GM21723 (cell line): ENCODE measurements at regions not wholly inside any gene's neighbourhood (a gene's known extent, or its start where the extent isn't known, plus 50 kb on each side); places are given as distances from the start of the nearest gene placed in this dataset.

Source experiments
- ATAC-seq: cut with Tn5 transposase; IDR thresholded peaks from one replicate; pipeline ENCODE4 v1.9.1; 2021; ENCODE audit warnings: mild to moderate bottlenecking, moderate library complexity; ENCODE audit not compliant: unreplicated experiment

DNA sequence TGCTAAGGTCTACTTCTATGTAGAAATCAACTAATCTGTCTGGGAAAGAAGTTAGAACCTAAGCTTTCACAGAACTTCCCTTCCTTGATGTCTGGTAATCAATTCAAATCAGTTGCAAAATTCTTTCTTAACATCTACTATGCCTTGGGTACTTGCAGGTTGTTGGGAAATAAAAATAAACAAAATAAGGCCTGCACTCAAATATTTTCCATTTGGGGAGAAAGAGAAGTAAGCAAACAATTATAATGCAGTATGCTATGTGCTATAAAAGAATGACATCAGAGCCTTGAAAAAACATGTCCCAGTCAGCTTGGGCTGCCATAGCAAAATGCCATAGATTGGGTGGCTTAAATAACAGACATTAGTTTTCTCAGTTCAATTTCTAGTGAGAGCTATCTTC is 425.9 kb upstream of the DCN start:
- no peak for ATAC-seq

DNA sequence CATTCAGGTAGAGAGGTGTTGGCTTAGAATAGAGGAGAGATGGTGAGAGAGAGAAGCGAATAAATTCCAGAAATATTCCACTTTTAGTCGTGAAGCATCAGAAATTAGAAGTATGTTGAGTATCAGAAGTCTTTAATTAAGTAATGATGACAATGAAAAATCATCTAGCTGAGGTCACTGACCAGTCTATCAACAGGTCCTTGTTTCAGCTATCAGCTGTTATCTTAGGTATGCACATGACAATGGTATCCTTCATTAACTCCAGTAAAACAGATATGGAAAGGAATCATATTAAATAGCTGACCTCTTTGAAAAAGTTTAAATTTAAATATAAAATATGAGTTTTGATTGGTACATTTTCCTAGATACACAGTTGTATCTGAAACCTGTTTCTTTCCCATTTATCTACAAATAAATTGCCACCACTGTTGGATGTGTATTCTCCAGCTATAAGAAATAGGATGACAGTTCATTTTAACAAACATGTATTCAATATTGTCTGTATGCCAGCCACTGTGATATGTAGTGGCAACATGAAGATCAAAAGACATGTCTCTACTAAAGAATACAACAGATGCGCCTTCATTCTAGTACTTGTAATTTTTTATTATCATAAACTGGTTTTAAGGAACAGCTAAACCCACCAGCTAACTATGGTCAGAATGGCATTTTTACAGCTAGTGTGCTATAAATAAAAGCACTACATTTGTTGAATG is 424.2 kb upstream of the DCN start:
- ATAC-seq: no peak

DNA sequence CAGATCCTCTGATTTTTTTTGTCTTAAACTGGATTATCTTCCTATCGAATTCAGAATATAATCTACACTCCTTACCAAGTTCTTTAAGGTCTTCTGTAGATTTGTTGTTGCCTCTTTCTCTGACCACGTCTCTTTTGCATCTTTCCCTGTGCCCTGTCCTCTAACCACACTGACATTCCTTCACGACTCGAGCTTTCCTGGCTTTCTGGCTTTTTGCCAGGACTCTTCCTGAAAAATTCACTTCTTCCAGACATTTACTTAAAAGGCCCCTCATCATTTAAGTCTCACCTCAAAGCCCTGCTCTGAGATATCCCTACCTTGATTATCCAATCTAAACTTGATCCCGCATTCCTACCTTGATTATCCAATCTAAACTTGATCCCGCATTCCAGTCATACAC is 422.3 kb upstream of the DCN start:
- ATAC-seq: no peak

DNA sequence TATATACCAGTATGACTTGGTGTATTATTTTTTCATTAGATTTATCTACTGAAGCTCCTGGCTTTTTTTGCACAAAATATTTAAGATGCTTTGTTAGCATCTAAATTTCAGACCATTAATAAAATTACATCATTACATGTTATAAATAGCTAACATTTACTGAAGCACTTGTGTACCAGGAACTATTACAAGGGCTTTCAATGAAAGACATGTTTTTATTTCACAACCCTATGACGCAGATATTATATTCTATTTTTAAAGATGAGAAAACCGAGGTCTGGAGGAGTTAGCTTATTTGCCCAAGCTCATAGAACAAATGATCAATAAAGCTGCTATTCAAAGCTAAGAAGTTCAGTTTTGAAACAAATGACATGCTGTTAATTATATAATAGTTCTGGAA is 420.4 kb upstream of the DCN start:
- no peak for ATAC-seq

DNA sequence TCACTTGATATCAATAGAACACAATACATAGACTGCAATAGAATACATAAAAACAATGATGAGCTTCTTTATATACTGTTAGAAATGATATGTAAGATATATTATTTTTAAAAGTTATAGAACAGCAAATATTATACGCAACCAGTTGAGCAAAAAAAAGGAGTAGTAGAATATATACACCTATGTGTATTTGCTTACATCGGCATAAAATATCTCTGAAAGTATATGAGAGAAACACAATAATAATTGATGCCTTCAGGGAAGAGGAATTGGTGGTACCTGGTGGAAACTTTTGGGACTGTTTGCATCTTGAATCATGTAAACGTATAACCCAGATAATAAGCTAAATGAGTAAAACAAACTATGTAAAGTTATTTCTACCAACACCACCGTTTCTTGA is 418.4 kb upstream of the DCN start:
- ATAC-seq: no peak

DNA sequence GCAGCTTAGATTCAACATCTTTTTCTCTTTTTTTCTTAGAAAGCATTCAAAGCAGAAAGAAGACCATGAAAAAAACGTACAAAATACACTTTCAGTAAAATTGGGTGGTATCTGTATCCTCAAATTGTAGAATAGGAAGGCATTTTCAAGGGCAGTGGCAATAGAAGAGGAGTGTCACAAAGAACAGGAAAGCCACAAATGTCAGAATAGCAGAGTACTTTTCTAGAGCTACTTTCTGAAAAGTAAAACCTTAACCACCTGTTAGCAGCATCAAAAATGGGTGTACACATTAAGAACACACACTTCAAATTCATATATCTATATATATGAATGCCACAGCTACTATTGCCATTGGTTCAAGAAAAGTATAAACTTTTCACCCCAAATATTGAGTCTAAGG is 412.1 kb upstream of the DCN start:
- no peak for ATAC-seq

DNA sequence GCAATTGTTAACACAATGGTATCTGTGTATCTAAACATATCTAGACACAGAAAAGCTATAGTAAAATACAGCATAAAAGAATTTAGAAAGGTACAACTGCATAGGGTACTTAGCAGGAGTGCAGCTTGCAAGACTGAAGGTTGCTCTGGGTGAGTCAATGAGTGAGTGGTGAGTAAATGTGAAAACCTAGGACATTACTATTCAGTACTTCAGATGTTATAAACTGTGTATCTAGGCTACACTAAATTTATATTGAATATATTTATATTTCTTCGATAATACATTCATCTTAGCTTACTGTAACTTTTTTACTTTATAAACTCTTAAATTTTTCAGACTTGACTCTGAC is 409.0 kb upstream of the DCN start:
- ATAC-seq: no peak

DNA sequence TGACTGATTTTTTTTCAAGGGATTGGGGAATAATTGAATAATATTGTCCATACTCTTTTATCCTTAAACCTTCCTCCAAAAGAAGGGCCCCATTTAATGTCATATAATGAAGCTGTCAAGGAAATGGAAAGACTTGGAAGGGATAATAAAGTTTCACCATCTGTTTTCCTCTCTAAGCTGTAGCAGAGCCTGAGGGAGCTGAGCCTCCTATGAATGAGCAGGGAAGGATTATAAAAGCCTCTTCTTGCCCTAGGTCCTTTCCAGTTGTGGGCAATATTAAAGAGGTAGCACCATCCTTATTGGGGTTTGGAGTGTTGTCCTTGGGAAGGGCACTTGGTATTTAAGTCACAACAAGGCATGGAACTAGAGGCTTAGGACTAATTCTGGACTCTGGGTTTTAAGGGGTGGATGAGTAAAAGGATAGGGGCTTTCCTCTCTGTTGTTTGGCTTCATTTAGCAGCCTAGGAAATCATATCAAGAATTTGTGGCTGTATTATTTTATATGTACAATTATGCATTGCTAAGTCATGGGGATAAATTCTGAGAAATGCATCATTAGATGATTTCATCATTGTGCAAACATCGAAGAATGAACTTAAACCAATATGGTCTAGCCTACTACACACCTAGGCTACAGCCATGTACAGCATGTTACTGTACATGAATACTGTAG is 408.5 kb upstream of the DCN start:
- ATAC-seq: no peak

DNA sequence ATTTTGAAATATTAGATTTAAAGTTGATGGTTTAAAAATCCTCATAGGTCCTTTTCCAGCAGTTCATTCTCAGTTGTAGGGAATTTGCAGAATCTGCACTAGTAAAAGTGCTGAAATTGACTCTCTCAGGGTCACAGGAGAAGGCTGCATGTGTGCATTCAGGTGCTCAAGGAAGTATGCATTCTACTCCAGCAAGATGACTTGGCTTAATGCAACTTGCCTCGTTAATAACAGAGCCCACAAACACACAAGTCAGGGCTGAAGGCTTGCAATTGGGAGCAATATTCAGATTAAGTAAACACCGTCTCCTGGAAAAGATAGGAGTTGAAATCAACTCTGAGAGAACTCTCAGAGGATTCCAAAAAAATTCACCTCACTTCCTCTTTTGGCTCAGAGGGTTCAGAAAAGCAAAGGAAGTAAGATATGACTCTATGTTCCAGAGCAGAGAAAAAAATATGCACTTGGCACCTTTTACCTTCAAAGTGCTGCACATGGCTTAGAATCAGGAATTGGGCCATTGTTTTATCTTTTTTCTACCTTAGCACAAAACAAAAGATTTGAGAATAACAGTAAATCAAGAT is 406.3 kb upstream of the DCN start:
- no peak for ATAC-seq

DNA sequence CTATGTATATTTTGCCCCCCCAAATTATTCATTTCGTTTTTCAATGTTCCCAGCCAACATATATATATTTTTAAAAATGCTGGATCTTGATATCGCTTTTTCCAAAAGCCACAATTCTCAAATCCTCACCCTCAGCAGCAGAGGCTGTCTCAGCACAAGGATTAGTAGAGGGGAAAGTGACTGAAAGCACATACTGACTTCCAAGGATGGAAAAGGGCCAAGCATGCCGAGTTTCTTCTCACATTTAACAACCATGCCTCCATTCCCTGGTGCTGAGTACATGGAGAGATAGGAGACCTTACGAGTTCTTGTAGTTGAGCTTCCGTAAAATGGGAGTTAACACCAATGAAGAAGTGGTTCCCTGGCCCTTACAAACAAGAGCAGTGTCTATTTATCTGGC is 403.4 kb upstream of the DCN start:
- no peak for ATAC-seq

DNA sequence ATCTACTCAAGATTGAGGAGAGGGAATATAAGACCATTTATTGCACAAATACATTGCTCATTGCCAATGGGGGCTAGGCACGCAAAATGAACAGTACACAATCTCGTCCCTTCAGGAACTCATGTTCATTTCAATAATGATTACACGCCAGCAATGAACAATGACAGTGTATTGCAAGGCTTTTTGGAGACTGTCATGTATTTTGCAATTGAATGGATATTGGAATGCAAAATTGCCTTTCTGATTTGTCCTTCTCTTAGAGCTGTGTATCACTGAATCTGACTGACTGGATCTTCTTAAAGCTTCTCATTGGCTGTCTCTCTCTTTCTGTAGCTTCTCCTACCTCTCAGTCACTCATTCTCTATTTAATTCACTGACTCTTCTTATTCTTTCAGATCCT is 400.2 kb upstream of the DCN start:
- no peak for ATAC-seq

DNA sequence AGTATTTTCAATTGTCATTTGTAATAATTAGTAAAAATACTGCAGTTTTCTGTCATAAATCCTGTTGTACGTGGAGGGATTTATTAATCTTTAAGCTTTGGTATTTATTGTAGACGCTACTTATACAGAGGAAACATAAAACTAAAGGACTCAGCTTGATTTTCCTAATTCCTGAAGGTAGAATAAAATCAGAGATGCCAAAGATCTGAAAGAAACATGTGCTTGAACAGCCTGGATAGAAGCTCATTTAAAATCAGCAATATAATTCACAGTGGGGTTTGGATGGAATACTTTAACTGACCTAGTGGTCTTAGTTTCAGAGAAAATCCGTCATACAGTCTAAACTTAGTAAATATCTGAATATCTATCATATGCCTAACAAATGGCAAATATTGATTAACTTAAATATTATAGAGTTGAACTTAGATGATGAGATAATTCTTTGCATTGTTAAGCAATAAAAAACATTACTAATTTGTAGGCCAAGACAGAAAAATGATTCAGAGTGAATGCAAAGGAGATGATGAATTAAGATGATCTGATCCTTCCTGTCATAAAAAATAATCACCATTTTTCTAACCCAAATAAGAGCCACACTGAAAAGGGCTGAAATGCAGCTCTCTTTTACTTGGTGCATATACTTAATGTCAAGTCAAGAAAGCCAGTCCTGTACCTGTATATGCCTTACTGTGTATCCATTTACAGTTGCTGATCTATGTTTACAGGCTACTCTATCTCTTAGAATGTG is 397.1 kb upstream of the DCN start:
- no peak for ATAC-seq

DNA sequence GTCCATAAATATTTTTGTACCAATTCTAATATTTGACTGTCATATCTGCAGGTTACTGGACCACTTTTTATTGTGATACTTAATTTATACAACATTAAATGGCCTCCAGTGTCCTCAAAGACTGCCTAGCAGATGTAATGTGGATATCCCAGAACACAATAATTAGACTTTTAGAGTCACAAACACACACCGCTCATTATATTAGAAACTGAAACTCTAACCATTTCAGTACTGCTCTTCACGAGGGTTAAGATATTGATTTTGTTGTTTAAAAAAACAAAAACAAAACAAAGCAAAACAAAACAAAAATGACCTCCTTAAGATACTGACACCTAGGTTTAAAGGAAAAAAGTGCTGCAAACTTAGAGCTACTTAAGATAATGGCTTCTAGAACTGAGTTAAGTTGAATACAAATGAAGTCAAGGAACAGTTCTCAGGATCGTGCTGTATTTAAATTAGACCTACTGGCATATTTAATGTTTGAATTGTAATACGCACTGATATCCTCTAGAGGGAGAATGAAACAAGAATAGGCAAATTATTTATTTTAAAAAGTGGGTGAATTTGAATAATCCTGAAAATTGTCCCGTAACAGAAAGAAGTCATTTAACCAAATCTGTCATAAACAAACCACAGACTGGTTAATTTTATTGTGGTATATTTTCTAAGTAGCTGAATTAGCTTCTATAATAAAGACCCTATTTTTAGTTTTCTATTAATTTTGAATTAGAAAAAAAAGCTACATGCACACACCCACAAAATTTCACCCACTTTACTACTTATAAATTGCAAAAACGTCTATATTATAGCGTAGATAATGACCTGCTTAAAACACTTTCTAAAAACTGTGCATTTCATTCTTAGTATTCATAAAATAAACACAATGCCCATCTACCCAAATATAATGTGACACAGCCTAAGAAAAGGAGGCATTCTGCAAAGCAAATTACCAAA is 395.2 kb upstream of the DCN start:
- ATAC-seq: peak; percentile 74

DNA sequence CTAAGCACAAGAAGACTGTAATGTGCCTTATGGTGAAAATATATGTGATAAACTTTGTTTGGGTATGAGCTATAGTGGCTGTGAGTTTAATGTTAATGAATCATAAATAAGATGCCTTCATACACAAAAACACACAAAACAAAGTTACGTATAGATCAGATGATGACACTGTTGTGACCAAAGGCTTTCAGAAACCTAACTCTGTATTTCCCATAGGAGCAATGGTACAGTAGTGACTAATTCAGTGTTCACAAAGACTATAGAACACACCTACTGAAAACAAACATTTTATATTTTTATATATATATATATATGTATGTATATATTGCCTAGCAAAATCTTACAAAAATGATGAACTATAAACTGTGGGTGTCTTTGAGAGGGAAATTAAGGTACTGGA is 393.8 kb upstream of the DCN start:
- ATAC-seq: no peak

DNA sequence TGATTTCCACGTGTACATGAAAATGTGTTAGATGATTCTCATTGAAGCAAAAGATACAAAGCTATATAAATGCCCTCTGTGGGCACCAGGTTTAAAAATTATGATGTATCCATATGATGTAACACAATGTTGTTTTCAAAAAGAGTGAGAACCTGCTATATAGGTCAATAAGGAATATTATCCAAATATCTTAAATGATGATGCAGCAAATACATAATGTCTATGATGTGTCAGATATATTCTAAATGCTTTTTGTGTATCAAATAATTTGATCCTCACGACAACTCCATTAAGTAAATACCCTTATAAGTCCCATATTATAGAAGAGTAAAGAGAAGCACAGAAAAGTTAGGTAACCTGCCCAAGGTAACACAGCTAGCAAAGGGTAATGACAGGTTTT is 393.0 kb upstream of the DCN start:
- no peak for ATAC-seq

DNA sequence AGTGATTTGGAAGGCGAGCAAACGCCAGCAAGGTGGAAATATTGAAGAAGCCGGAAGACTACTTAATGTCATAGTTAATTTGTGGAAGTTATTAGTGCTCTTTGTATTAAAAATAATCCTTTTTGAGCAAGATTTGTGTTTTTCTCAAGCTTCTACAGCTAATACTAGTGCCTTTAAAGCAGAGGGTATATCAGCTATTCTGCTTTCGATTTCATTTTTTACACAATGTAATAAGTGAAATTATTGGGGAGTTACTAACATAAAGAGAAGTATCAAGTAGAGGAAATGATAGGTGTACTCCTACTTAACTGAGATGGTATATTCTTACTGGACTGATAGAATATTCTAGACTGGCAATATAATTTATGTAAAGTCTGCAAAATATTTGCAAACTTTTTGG is 392.4 kb upstream of the DCN start:
- ATAC-seq: no peak

DNA sequence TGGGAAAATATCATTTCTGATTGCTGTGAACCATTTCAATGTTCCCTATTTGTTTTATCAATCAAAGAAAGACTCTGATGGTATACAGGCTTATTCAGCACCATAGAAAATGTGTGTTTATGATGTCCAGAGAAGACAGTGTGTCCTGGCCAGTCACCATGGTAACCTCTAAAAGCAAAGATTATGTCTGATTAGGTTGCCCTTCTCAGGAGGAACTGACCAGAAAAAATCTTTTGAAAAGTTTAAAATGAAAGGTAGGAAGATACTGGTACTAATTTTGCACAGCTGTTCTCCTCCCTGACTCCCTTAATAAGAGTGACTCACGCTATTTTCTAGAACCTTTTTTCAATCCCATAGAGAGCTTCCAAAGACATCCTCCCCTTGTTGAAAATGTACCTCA is 391.8 kb upstream of the DCN start:
- no peak for ATAC-seq

DNA sequence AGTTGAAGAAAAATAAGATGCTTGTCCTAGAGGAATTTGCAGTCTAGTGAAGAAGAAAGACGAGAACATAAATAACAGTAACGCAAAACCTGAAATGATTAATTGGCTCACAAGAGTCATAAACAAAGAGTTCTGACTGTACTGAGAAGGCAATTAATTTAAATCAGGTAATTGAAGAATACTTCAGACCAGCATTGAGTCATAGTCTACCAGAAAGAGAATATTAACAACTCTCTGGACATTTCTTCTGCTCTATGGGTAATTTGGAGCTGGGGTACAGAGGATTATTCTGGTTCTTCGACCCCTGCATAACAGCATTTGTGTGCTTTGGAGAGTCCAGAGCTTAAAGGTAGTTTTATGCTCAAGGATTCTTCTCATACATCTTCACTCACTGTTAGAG is 390.3 kb upstream of the DCN start:
- no peak for ATAC-seq

DNA sequence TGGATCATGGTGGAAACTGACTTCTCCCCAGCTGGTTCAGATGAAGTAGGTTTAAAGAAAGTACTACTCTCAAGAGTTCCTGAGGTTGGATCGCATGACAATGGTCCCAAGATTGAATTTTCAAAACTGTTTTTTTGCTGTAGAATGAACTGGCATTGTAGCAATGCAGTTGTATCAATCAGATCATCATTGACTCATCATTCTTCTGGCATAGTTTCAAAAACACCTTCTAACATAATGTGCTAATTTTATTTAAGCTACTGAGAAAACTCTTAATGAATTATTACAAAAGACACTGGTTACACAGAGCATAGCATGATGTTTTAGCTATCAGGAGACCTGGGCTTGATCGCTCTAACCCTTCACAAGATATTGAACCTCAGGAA is 384.5 kb upstream of the DCN start:
- ATAC-seq: no peak

DNA sequence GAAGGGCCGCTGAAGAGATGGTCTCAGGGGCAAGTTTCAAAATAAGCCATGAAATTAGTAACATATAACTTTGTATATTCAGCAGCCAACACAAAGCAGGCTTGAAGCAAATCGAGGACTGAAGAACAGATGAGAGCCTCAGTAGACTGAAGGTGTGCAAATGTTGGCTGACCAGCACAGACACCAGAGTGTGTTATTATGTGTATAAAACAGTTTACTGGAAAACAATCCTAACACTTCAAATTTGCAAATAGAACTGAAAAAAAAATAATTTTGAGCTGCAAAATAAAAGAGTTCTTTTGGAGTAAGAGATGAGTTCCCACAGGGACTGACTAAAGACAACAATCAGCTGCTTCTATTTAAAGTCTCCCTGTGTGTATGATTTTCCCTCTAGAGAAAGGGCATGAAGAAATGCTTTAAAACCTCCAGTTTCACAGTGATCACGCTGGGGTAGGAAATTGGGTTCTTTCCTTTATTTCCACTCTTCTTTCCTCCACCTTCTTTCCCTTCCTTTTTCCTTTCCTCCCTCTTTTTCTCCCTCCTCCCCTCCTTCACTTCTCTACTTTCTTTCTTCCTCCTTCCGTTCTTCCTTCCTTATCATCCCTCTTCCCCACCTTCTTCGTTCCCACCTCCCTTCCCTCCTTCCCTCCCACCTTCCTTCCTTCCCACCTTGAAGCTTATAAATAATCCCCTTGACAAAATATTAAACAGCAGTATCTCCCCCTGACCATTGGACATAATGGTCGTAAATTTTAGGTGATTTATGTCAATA is 383.9 kb upstream of the DCN start:
- no peak for ATAC-seq
